Neural progenitor cell (in vitro differentiated cells): ENCODE measurements at regions not wholly inside any gene's neighbourhood (a gene's known extent, or its start where the extent isn't known, plus 50 kb on each side); places are given as distances from the start of the nearest gene placed in this dataset.

Experiments
- CTCF ChIP-seq: fragments of 200-600 bp; sonication (generic); IDR thresholded peaks from 2 replicates; pipeline ENCODE4 v1.5.1; 2017; ENCODE audit warnings: antibody characterized with exemption, mild to moderate bottlenecking
- EZH2 ChIP-seq: fragments of 200-600 bp; sonication (generic); IDR thresholded peaks from 2 replicates; pipeline ENCODE4 v1.6.1; 2017; ENCODE audit warnings: antibody characterized with exemption, mild to moderate bottlenecking, moderate library complexity

GRCh38 chr17:79457889-79458288 lies 153.0 kb downstream of the RBFOX3 start:
- TF ChIP-seq EZH2 (no peak), CTCF (no peak)
